ENCODE measurements at regions not wholly inside any gene's neighbourhood (a gene's known extent, or its start where the extent isn't known, plus 50 kb on each side); places are given as distances from the start of the nearest gene placed in this dataset.

DNA sequence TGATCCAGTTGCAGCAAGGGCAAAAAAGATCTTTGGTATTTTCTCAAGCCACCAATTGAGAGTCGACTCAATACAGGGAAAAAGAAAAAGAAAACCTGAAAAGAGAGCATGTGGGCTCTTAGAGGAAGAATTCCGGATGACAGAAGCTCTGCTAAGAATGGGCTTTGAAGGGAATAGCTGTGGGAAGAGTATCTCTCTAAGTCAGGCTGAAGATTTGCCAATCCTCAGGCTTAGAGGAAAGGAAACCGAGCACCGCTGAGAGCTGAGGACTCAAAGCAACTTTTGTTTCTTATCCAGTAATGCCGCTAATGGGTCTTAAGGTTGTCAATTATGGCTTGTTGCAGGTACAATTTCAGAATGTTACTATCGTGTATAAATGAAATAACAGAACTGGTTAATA is 166.4 kb downstream of the EFNB2 start:
- TF ChIP-seq, protein P1, sequence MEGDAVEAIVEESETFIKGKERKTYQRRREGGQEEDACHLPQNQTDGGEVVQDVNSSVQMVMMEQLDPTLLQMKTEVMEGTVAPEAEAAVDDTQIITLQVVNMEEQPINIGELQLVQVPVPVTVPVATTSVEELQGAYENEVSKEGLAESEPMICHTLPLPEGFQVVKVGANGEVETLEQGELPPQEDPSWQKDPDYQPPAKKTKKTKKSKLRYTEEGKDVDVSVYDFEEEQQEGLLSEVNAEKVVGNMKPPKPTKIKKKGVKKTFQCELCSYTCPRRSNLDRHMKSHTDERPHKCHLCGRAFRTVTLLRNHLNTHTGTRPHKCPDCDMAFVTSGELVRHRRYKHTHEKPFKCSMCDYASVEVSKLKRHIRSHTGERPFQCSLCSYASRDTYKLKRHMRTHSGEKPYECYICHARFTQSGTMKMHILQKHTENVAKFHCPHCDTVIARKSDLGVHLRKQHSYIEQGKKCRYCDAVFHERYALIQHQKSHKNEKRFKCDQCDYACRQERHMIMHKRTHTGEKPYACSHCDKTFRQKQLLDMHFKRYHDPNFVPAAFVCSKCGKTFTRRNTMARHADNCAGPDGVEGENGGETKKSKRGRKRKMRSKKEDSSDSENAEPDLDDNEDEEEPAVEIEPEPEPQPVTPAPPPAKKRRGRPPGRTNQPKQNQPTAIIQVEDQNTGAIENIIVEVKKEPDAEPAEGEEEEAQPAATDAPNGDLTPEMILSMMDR (conservative IDR thresholded peaks at IDR 0.05 in 1 of 2, IDR thresholded peaks at IDR 0.05 in 1 of 2; ENCODE audit: extremely low read depth in 1 of 2, insufficient read depth in 1 of 2, low read depth in 1 of 2, low read length in 2 of 2): no peak
- TF ChIP-seq EZH2 (IDR thresholded peaks at IDR 0.05; ENCODE audit: borderline replicate concordance, low read length): no peak

All from mammary epithelial cell (primary cell).